A673 (cell line): ENCODE measurements at regions not wholly inside any gene's neighbourhood (a gene's known extent, or its start where the extent isn't known, plus 50 kb on each side); places are given as distances from the start of the nearest gene placed in this dataset.

Experiments used
- EZH2 ChIP-seq: fragments of 200-600 bp; sonication (generic); IDR thresholded peaks from 2 replicates; pipeline ENCODE4 v1.6.1; 2017; ENCODE audit warnings: borderline replicate concordance, low read depth, mild to moderate bottlenecking, mixed read lengths, antibody characterized with exemption, low read length; ENCODE audit not compliant: poor library complexity, severe bottlenecking
- TF ChIP-seq, protein P1 (sequence below): fragments of 300-800, 200-600 bp; sonication (generic); conservative IDR thresholded peaks from 2 replicates; pipeline ENCODE4 v1.5.1; 2017; ENCODE audit warnings: low read depth, mild to moderate bottlenecking, antibody characterized with exemption, low read length, moderate library complexity, mixed read lengths

DNA sequence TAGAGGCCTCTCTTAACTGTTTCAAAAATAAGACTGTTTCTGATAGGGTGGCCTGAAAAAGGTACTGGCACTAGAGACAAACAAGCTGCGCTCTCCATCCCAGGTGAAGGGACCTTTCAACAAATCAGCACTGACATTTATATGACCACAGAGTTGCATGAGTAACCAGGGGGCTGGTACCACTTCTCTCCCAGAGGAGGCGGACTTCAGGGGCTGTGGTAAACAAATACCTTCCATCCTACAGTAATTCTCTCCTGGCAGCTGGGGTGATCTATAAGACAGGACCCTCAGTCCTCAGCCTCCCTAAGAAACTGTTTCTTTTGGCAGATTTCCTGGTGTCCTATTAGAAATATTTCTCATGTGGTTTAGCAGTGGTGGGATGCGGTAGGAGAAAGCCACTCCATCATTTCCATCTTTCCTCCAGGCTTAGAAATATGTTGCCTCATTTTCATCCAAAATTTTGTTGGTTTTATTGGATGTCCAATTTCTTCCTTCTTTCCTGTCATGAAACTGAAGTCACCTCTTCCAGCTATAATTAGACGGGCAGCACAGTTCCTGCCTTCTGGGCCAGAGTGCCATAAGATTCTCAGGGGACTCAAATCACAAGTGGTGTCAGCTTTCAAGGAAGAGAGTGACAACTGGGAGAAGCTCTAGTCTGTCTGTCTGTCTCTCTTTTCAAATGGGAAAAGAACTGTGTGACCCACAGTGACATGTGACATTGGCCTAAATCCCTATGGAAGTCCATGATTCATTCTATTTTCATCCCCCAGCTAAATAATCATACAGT, 96.4 kb downstream of the CYRIA start:
- TF ChIP-seq, protein P1, sequence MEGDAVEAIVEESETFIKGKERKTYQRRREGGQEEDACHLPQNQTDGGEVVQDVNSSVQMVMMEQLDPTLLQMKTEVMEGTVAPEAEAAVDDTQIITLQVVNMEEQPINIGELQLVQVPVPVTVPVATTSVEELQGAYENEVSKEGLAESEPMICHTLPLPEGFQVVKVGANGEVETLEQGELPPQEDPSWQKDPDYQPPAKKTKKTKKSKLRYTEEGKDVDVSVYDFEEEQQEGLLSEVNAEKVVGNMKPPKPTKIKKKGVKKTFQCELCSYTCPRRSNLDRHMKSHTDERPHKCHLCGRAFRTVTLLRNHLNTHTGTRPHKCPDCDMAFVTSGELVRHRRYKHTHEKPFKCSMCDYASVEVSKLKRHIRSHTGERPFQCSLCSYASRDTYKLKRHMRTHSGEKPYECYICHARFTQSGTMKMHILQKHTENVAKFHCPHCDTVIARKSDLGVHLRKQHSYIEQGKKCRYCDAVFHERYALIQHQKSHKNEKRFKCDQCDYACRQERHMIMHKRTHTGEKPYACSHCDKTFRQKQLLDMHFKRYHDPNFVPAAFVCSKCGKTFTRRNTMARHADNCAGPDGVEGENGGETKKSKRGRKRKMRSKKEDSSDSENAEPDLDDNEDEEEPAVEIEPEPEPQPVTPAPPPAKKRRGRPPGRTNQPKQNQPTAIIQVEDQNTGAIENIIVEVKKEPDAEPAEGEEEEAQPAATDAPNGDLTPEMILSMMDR, result no peak
- TF ChIP-seq EZH2, result no peak
